GM12878 (cell line): ENCODE measurements at regions not wholly inside any gene's neighbourhood (a gene's known extent, or its start where the extent isn't known, plus 50 kb on each side); places are given as distances from the start of the nearest gene placed in this dataset.

Experiments
- ATAC-seq: fragments of 200-7000 bp; cut with Tn5 transposase; 3 replicates; pipeline ENCODE4 v1.9.1; 2020; ENCODE audit warnings: mild to moderate bottlenecking, moderate library complexity
- BruUV-seq: library from RNA; stranded (reverse); fragments of 400-500 nt; replicated peaks from 2 replicates; lab custom pipeline; 2021; lab: Mats Ljungman, UMichigan
- CTCF ChIA-PET: fragments of 300-600 bp; sonication (Branson Sonifier 250); formaldehyde crosslinking; extraction: SDS; loops from one replicate; lab custom pipeline; 2021; ENCODE audit warnings: inconsistent platforms; lab: Yijun Ruan, JAX
- POLR2A ChIA-PET: fragments of 350-600 bp; formaldehyde crosslinking; extraction: SDS; loops from one replicate; lab custom pipeline; 2021; ENCODE audit warnings: inconsistent platforms; lab: Charles Lee
- RAD21 ChIA-PET: fragments of 300-600 bp; sonication (Branson Sonifier 250); formaldehyde crosslinking; loops from one replicate; lab custom pipeline; 2023; ENCODE audit warnings: antibody characterized with exemption; ENCODE audit not compliant: unreplicated experiment; lab: Charles Lee
- SMC1A ChIA-PET: fragments of 300-600 bp; sonication (Branson Sonifier 250); formaldehyde crosslinking; loops from one replicate; lab custom pipeline; 2023; ENCODE audit not compliant: unreplicated experiment, uncharacterized antibody; lab: Charles Lee
- DNase-seq: peaks from one replicate; pipeline ENCODE4 v3.0.0-alpha.2; 2011; ENCODE audit warnings: low read depth, low spot score
- FAIRE-seq: peaks from 3 replicates; lab custom pipeline; 2011; peaks lifted over from hg19 to GRCh38; lab: Jason Lieb, UNC
- H2AFZ ChIP-seq: 2 replicates; pipeline ENCODE4 v1.6.0; 2011; ENCODE audit warnings: low read depth, low read length, control low read depth; ENCODE audit not compliant: control insufficient read depth
- H3K27ac ChIP-seq: 2 replicates; pipeline ENCODE4 v1.5.1; 2011; ENCODE audit warnings: control low read depth; ENCODE audit not compliant: control insufficient read depth, insufficient read depth
- H3K27me3 ChIP-seq, 2 experiments: replicated peaks in 1 of 2; 2 replicates each; pipeline versions ENCODE4 v1.6.0 to v1.6.1; 2011; ENCODE audit warnings: low read length in 1 of 2; ENCODE audit not compliant: control insufficient read depth in 2 of 2, insufficient read depth in 2 of 2
- H3K36me3 ChIP-seq, 2 experiments: 2 replicates each; pipeline ENCODE4 v1.5.1; 2011; ENCODE audit warnings: low read length in 1 of 2; ENCODE audit not compliant: control insufficient read depth in 2 of 2, insufficient read depth in 2 of 2
- H3K4me1 ChIP-seq: 2 replicates; pipeline ENCODE4 v1.6.1; 2011; ENCODE audit warnings: mild to moderate bottlenecking, low read length, moderate library complexity, mixed read lengths; ENCODE audit not compliant: control insufficient read depth, insufficient read depth
- H3K4me2 ChIP-seq: 2 replicates; pipeline ENCODE4 v1.6.0; 2011; ENCODE audit warnings: control low read depth; ENCODE audit not compliant: control insufficient read depth, insufficient read depth
- H3K4me3 ChIP-seq: fragments of 200-600 bp; sonication (generic); 2 replicates; pipeline ENCODE4 v1.5.1; 2016
- H3K79me2 ChIP-seq: 2 replicates; pipeline ENCODE4 v1.6.0; 2011; ENCODE audit warnings: low read length; ENCODE audit not compliant: control insufficient read depth, insufficient read depth
- H3K9ac ChIP-seq: 2 replicates; pipeline ENCODE4 v1.8.0; 2011; ENCODE audit warnings: low read length, control low read depth, mixed read lengths; ENCODE audit not compliant: control insufficient read depth, insufficient read depth
- H3K9me3 ChIP-seq: replicated peaks from 3 replicates; pipeline ENCODE4 v1.5.1; 2011; ENCODE audit warnings: mild to moderate bottlenecking, low read length; ENCODE audit not compliant: control insufficient read depth, insufficient read depth
- H4K20me1 ChIP-seq: 2 replicates; pipeline ENCODE4 v1.6.0; 2011; ENCODE audit not compliant: control insufficient read depth, insufficient read depth
- CREB1 ChIP-seq: IDR thresholded peaks from 2 replicates; pipeline ENCODE4 v1.6.1; 2012; ENCODE audit warnings: low read depth, mild to moderate bottlenecking, inconsistent platforms
- NFIC ChIP-seq: IDR thresholded peaks from 2 replicates; pipeline ENCODE4 v1.6.1; 2012; ENCODE audit warnings: low read depth, mild to moderate bottlenecking, inconsistent platforms, low read length, moderate library complexity
- POLR2AphosphoS5 ChIP-seq: IDR thresholded peaks from 2 replicates; pipeline ENCODE4 v1.6.1; 2011; ENCODE audit warnings: mild to moderate bottlenecking, low read length, inconsistent platforms
- ZNF217 ChIP-seq: fragments of 450-650 bp; IDR thresholded peaks from 2 replicates; pipeline ENCODE4 v1.6.1; 2017; ENCODE audit warnings: antibody characterized with exemption, mild to moderate bottlenecking
- WGBS: methylation state at CpG from one replicate; pipeline ENCODE4 v1.1.6; 2016; ENCODE audit warnings: low lambda C conversion rate; ENCODE audit not compliant: insufficient replicate concordance, insufficient coverage; ENCODE audit errors: missing lambda C conversion rate; 5-methylcytosine and 5-hydroxymethylcytosine counted together
- in situ Hi-C: fragments of 300-500 bp; cut with MboI; formaldehyde crosslinking; loops from 9 replicates; pipeline ENCODE4 v1.14.3; 2018; ENCODE audit warnings: mixed read lengths
- intact Hi-C: fragments of 100-400 bp; cut with micrococcal nuclease; formaldehyde crosslinking; loops from one replicate; pipeline ENCODE4 v1.14.2; 2022; ENCODE audit not compliant: unreplicated experiment
- TF ChIP-seq, protein P1 (sequence below): fragments of 450-650 bp; IDR thresholded peaks from 2 replicates; pipeline ENCODE4 v1.6.1; 2016; ENCODE audit warnings: mild to moderate bottlenecking
- TF ChIP-seq, protein P2 (sequence below): fragments of 450-650 bp; formaldehyde crosslinking; IDR thresholded peaks from 2 replicates; pipeline ENCODE4 v1.5.0; 2022; ENCODE audit warnings: mild to moderate bottlenecking, missing genetic modification characterization
- TF ChIP-seq, protein P3 (sequence below): IDR thresholded peaks from 2 replicates; pipeline ENCODE4 v1.6.1; 2011; ENCODE audit warnings: borderline replicate concordance, low read depth, mild to moderate bottlenecking, moderate library complexity, low read length; ENCODE audit not compliant: insufficient read depth, poor library complexity, severe bottlenecking
- TF ChIP-seq, protein P4 (sequence below): IDR thresholded peaks from 2 replicates; pipeline ENCODE4 v1.6.1; 2012; ENCODE audit warnings: low read depth, low read length, improper control_type of control experiment

DNA sequence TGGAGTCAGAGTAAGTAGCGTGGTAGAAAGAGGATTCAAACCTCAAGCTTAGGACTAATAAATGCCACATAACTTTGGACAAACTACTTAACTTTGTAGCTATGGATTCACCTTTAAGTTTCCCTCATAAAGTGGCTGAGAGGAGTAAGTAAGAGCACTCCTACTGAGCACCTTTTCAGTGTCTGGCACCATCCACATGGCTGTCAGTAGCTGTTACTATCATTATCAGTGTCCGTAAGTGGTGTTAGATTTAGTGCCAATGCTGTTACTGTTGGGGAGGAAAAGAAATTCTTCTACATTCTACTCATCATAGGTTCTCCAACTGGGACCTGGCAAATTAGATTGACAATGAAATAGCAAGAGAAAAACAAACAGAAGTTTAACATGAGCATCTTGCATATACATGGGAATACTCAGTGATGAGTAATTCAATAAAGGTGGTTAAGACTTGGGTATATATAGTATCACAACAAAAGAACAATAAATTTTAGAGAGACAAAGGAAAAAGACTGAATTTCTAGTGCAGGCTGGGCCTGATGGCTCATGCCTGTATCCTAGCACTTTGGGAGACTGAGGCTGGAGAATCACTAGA, 165.6 kb upstream of the NBEA start (continued):
- TF ChIP-seq, protein P1, sequence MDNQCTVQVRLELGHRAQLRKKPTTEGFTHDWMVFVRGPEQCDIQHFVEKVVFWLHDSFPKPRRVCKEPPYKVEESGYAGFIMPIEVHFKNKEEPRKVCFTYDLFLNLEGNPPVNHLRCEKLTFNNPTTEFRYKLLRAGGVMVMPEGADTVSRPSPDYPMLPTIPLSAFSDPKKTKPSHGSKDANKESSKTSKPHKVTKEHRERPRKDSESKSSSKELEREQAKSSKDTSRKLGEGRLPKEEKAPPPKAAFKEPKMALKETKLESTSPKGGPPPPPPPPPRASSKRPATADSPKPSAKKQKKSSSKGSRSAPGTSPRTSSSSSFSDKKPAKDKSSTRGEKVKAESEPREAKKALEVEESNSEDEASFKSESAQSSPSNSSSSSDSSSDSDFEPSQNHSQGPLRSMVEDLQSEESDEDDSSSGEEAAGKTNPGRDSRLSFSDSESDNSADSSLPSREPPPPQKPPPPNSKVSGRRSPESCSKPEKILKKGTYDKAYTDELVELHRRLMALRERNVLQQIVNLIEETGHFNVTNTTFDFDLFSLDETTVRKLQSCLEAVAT, result no peak

DNA sequence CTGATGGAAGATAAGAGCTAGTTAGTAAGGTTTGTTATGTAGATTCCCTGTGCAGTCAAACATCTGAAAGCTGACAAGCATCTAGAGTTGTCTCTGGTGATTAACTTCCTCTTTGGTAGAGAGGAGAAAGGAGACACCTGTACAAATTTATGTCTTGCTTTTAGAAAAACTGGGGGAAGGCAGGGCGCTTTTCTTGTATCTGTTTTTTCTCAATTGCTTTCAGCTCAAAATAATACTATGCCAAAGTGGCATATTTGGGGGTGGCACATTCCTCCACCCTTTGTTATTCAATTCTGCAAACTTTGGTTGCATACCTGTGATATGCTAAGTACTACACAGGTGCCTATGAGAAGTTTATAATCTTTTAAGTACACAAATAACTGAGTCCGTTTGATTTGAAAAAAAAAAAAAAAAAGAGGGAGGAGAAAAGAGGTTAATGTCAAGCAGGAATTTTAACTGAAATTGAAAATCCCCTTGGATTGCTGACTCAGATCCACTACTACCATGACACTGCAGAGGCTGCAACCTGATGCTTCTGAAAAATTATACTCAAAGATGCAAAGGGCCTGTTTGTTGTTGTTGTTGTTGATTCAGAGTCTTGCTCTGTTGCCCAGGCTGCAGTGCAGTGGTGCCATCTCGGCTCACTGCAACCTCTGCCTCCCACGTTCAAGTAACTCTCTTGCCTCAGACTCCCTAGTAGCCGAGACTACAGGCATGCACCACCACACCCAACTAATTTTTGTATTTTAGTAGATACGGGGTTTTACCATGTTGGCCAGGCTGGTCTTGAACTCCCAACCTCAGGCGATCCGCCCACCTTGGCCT, 164.8 kb upstream of the NBEA start:
- RAD21 ChIA-PET, result no interaction called here
- in situ Hi-C loops (loop anchor here (5.0 kb wide), 1 partner anchor 50 kb away; no protein-coding TSS in a partner anchor), intact Hi-C loops (no loop called here)
- no peak overlapping the region for H2AFZ ChIP-seq
- no peaks in the 10 kb centered on the region for H3K9me3 ChIP-seq
- no peak overlapping the region for H3K4me3 ChIP-seq
- no TSS peak for BruUV-seq
- WGBS, result 30% methylated on average over 7 of the region's 8 CpGs
- H3K27me3 ChIP-seq, result no peaks in the 10 kb centered on the region
- ATAC-seq, result no peak
- no peak overlapping the region for H3K9ac ChIP-seq
- H4K20me1 ChIP-seq, result no peaks in the 10 kb centered on the region
- no peak overlapping the region for H3K4me2 ChIP-seq
- FAIRE-seq, result no peak
- no peak overlapping the region for H3K27ac ChIP-seq
- DNase-seq, result no peak
- CTCF ChIA-PET, result no interaction called here
- SMC1A ChIA-PET, result interaction anchor here (0.6 to 1.2 kb wide), 2 partner anchors 26 to 30 kb away, joined by 4 read pairs; no protein-coding TSS in a partner anchor
- H3K79me2 ChIP-seq, result no peaks in the 10 kb centered on the region
- POLR2A ChIA-PET, result interaction anchor here (0.6 to 0.7 kb wide), 2 partner anchors 265 to 612 kb away, joined by 3 to 5 read pairs; no protein-coding TSS in a partner anchor
- no peaks in the 10 kb centered on the region for H3K36me3 ChIP-seq
- no peaks in the 10 kb centered on the region for H3K4me1 ChIP-seq
- no peak for TF ChIP-seq ZNF217
- TF ChIP-seq, protein P2, sequence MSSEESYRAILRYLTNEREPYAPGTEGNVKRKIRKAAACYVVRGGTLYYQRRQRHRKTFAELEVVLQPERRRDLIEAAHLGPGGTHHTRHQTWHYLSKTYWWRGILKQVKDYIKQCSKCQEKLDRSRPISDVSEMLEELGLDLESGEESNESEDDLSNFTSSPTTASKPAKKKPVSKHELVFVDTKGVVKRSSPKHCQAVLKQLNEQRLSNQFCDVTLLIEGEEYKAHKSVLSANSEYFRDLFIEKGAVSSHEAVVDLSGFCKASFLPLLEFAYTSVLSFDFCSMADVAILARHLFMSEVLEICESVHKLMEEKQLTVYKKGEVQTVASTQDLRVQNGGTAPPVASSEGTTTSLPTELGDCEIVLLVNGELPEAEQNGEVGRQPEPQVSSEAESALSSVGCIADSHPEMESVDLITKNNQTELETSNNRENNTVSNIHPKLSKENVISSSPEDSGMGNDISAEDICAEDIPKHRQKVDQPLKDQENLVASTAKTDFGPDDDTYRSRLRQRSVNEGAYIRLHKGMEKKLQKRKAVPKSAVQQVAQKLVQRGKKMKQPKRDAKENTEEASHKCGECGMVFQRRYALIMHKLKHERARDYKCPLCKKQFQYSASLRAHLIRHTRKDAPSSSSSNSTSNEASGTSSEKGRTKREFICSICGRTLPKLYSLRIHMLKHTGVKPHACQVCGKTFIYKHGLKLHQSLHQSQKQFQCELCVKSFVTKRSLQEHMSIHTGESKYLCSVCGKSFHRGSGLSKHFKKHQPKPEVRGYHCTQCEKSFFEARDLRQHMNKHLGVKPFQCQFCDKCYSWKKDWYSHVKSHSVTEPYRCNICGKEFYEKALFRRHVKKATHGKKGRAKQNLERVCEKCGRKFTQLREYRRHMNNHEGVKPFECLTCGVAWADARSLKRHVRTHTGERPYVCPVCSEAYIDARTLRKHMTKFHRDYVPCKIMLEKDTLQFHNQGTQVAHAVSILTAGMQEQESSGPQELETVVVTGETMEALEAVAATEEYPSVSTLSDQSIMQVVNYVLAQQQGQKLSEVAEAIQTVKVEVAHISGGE (CRISPR knock-in tag), result no peak
- TF ChIP-seq, protein P1, result no peak
- TF ChIP-seq, protein P3, sequence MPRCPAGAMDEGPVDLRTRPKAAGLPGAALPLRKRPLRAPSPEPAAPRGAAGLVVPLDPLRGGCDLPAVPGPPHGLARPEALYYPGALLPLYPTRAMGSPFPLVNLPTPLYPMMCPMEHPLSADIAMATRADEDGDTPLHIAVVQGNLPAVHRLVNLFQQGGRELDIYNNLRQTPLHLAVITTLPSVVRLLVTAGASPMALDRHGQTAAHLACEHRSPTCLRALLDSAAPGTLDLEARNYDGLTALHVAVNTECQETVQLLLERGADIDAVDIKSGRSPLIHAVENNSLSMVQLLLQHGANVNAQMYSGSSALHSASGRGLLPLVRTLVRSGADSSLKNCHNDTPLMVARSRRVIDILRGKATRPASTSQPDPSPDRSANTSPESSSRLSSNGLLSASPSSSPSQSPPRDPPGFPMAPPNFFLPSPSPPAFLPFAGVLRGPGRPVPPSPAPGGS, result no peak
- no peak for TF ChIP-seq NFIC
- TF ChIP-seq POLR2AphosphoS5, result no peak
- no peak for TF ChIP-seq CREB1
- TF ChIP-seq, protein P4, sequence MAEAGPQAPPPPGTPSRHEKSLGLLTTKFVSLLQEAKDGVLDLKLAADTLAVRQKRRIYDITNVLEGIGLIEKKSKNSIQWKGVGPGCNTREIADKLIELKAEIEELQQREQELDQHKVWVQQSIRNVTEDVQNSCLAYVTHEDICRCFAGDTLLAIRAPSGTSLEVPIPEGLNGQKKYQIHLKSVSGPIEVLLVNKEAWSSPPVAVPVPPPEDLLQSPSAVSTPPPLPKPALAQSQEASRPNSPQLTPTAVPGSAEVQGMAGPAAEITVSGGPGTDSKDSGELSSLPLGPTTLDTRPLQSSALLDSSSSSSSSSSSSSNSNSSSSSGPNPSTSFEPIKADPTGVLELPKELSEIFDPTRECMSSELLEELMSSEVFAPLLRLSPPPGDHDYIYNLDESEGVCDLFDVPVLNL, result no peak
